GM23338 (cell line): ENCODE measurements at regions not wholly inside any gene's neighbourhood (a gene's known extent, or its start where the extent isn't known, plus 50 kb on each side); places are given as distances from the start of the nearest gene placed in this dataset.
A peak's percentile ranks its signal among the peaks of the same experiment; 100 is the strongest.

Experiments
- ATAC-seq: fragments of 200-7000 bp; cut with Tn5 transposase; 3 replicates; pipeline ENCODE4 v1.9.1; 2020
- DNase-seq: peaks from one replicate; pipeline ENCODE4 v3.0.0-alpha.2; 2015; ENCODE audit warnings: low spot score
- H2AFZ ChIP-seq: fragments of 200-600 bp; sonication (generic); 2 replicates; pipeline ENCODE4 v1.8.0; 2016; ENCODE audit warnings: antibody characterized with exemption, mild to moderate bottlenecking, moderate library complexity
- H3F3A ChIP-seq: fragments of 200-600 bp; sonication (generic); replicated peaks from 2 replicates; pipeline ENCODE4 v1.8.0; 2017; ENCODE audit warnings: antibody characterized with exemption, mixed run types, low read depth
- H3K27ac ChIP-seq: fragments of 200-600 bp; sonication (generic); 2 replicates; pipeline ENCODE4 v1.6.1; 2016; ENCODE audit warnings: low read depth
- H3K27me3 ChIP-seq: fragments of 200-600 bp; sonication (generic); 2 replicates; pipeline ENCODE4 v1.8.0; 2016; ENCODE audit warnings: mild to moderate bottlenecking, mixed run types, moderate library complexity; ENCODE audit not compliant: insufficient read depth
- H3K36me3 ChIP-seq: fragments of 200-600 bp; sonication (generic); 2 replicates; pipeline ENCODE4 v1.8.0; 2016; ENCODE audit warnings: mild to moderate bottlenecking; ENCODE audit not compliant: insufficient read depth
- H3K4me1 ChIP-seq: fragments of 200-600 bp; sonication (generic); 2 replicates; pipeline ENCODE4 v1.8.0; 2016; ENCODE audit warnings: mild to moderate bottlenecking, moderate library complexity; ENCODE audit not compliant: insufficient read depth
- H3K4me2 ChIP-seq: fragments of 200-600 bp; sonication (generic); 2 replicates; pipeline ENCODE4 v1.7.1; 2017; ENCODE audit warnings: mixed run types
- H3K4me3 ChIP-seq: fragments of 200-600 bp; sonication (generic); 2 replicates; pipeline ENCODE4 v1.6.1; 2016; ENCODE audit warnings: mixed run types
- H3K79me2 ChIP-seq: fragments of 200-600 bp; sonication (generic); replicated peaks from 2 replicates; pipeline ENCODE4 v1.8.0; 2017; ENCODE audit warnings: mild to moderate bottlenecking; ENCODE audit not compliant: insufficient read depth
- H3K9me2 ChIP-seq: fragments of 200-600 bp; sonication (generic); 2 replicates; pipeline ENCODE4 v1.8.0; 2017; ENCODE audit not compliant: insufficient read depth
- H4K20me1 ChIP-seq: fragments of 200-600 bp; sonication (generic); replicated peaks from 2 replicates; pipeline ENCODE4 v1.8.0; 2017; ENCODE audit warnings: mild to moderate bottlenecking; ENCODE audit not compliant: insufficient read depth
- H3K27ac Mint-ChIP-seq: 2 replicates; pipeline ENCODE4 v1.8.0; 2020; ENCODE audit warnings: inconsistent platforms, mild to moderate bottlenecking, moderate library complexity, mixed read lengths
- H3K27me3 Mint-ChIP-seq: 3 replicates; pipeline ENCODE4 v1.8.0; 2022; ENCODE audit warnings: low read depth, mild to moderate bottlenecking, moderate library complexity, mixed read lengths, inconsistent platforms; ENCODE audit not compliant: insufficient read depth, poor library complexity
- H3K36me3 Mint-ChIP-seq: 3 replicates; pipeline ENCODE4 v1.8.0; 2021; ENCODE audit warnings: low read depth, mild to moderate bottlenecking, inconsistent platforms, moderate library complexity, mixed read lengths
- H3K4me1 Mint-ChIP-seq: 3 replicates; pipeline ENCODE4 v1.8.0; 2020; ENCODE audit warnings: mild to moderate bottlenecking, inconsistent platforms, mixed read lengths
- H3K4me3 Mint-ChIP-seq: 3 replicates; pipeline ENCODE4 v1.8.0; 2021; ENCODE audit warnings: moderate library complexity, mild to moderate bottlenecking, inconsistent platforms, mixed read lengths
- H3K9me3 Mint-ChIP-seq: 3 replicates; pipeline ENCODE4 v1.8.0; 2020; ENCODE audit warnings: moderate library complexity, mild to moderate bottlenecking, inconsistent platforms, mixed read lengths
- CREB1 ChIP-seq: fragments of 250-450 bp; sonication (Bioruptor Pico); IDR thresholded peaks from 2 replicates; pipeline ENCODE4 v1.5.0; 2020; ENCODE audit warnings: low read depth, mild to moderate bottlenecking, moderate library complexity
- CTCF ChIP-seq, 2 experiments: fragments of 200-600 bp in 1 of 2; sonication (generic) in 1 of 2; conservative IDR thresholded peaks; 2 replicates each; pipeline versions ENCODE4 v1.5.1 to v1.6.1; 2016 to 2017; ENCODE audit warnings: antibody characterized with exemption in 2 of 2, low read depth in 2 of 2, mild to moderate bottlenecking in 2 of 2, moderate library complexity in 1 of 2
- ETS1 ChIP-seq: IDR thresholded peaks from 2 replicates; pipeline ENCODE4 v1.6.1; 2016; ENCODE audit warnings: antibody characterized with exemption
- EZH2 ChIP-seq: fragments of 200-600 bp; sonication (generic); IDR thresholded peaks from one replicate; pipeline ENCODE4 v1.8.0; 2017; ENCODE audit warnings: antibody characterized with exemption, mild to moderate bottlenecking, low read depth; ENCODE audit not compliant: unreplicated experiment
- EZH2phosphoT487 ChIP-seq: fragments of 200-600 bp; sonication (generic); IDR thresholded peaks from one replicate; pipeline ENCODE4 v1.8.1; 2018; ENCODE audit warnings: antibody characterized with exemption; ENCODE audit not compliant: unreplicated experiment
- JUNB ChIP-seq: IDR thresholded peaks from one replicate; pipeline ENCODE4 v1.6.1; 2016; ENCODE audit warnings: antibody characterized with exemption; ENCODE audit not compliant: unreplicated experiment
- NANOG ChIP-seq: IDR thresholded peaks from 2 replicates; pipeline ENCODE4 v1.6.1; 2016; ENCODE audit warnings: antibody characterized with exemption, borderline replicate concordance
- POLR2AphosphoS5 ChIP-seq: IDR thresholded peaks from 2 replicates; pipeline ENCODE4 v1.6.1; 2016; ENCODE audit warnings: antibody characterized with exemption, low read depth
- STAT1 ChIP-seq: IDR thresholded peaks from one replicate; pipeline ENCODE4 v1.6.1; 2016; ENCODE audit warnings: antibody characterized with exemption; ENCODE audit not compliant: unreplicated experiment
- ZNF114 ChIP-seq: fragments of 250-450 bp; sonication (Bioruptor Pico); IDR thresholded peaks from 2 replicates; pipeline ENCODE4 v1.5.0; 2020; ENCODE audit warnings: mild to moderate bottlenecking, moderate library complexity
- ZNF331 ChIP-seq: fragments of 250-450 bp; sonication (Bioruptor Pico); IDR thresholded peaks from 2 replicates; pipeline ENCODE4 v1.5.0; 2020; ENCODE audit warnings: low read depth, mild to moderate bottlenecking, moderate library complexity
- ZNF462 ChIP-seq: fragments of 250-450 bp; sonication (Bioruptor Pico); IDR thresholded peaks from 2 replicates; pipeline ENCODE4 v1.5.0; 2020; ENCODE audit warnings: mild to moderate bottlenecking, moderate library complexity

GRCh38 chrX:97860226-97860625 lies 976.5 kb downstream of the RPA4 start:
- H3K4me1 Mint-ChIP-seq: peaks cover 7% of the 10 kb centered on the region; the same call in 2 of the 3 replicates
- no peak overlapping the region for H2AFZ ChIP-seq
- no peak overlapping the region for H3K4me2 ChIP-seq

GRCh38 chrX:97863261-97863660 lies 979.6 kb downstream of the RPA4 start:
- no peaks in the 10 kb centered on the region for H3K27me3 ChIP-seq
- H3K27ac ChIP-seq: no peak overlapping the region
- ATAC-seq (no peak), DNase-seq (no peak)
- H3K4me3 Mint-ChIP-seq: no peak overlapping the region
- H3K36me3 Mint-ChIP-seq: no peaks in the 10 kb centered on the region
- no peak overlapping the region for H3K4me2 ChIP-seq
- no peaks in the 10 kb centered on the region for H3K79me2 ChIP-seq
- H2AFZ ChIP-seq: peak overlapping the region; percentile 52
- H3K27me3 Mint-ChIP-seq: no peaks in the 10 kb centered on the region
- no peak overlapping the region for H3K4me3 ChIP-seq
- H3K4me1 ChIP-seq: no peaks in the 10 kb centered on the region
- H3K27ac Mint-ChIP-seq: no peak overlapping the region
- H3K4me1 Mint-ChIP-seq: peaks cover 2% of the 10 kb centered on the region; the same call in 2 of the 3 replicates
- no peaks in the 10 kb centered on the region for H3K9me2 ChIP-seq
- no peaks in the 10 kb centered on the region for H3F3A ChIP-seq
- no peaks in the 10 kb centered on the region for H4K20me1 ChIP-seq
- H3K36me3 ChIP-seq: no peaks in the 10 kb centered on the region
- no peaks in the 10 kb centered on the region for H3K9me3 Mint-ChIP-seq
- TF ChIP-seq CTCF (conservative IDR thresholded peaks at IDR 0.05; ENCODE audit: low read depth in 2 of 2) (no peak), ZNF331 (CRISPR knock-in tag) (no peak), CREB1 (no peak), EZH2phosphoT487 (no peak), JUNB (no peak), STAT1 (no peak), ZNF114 (no peak), ETS1 (no peak), NANOG (no peak), EZH2 (no peak), POLR2AphosphoS5 (no peak), ZNF462 (no peak)

More at GRCh38 chrX:97860226-97860625, 976.5 kb downstream of the RPA4 start:
- no peaks in the 10 kb centered on the region for H3K27me3 ChIP-seq
- TF ChIP-seq NANOG: no peak
- no peak for TF ChIP-seq JUNB
- no peak for TF ChIP-seq ZNF114
- no peaks in the 10 kb centered on the region for H3K36me3 ChIP-seq
- no peaks in the 10 kb centered on the region for H3K9me2 ChIP-seq
- H3K36me3 Mint-ChIP-seq: no peaks in the 10 kb centered on the region
- H3K4me1 ChIP-seq: no peaks in the 10 kb centered on the region
- H3K27me3 Mint-ChIP-seq: no peaks in the 10 kb centered on the region
- no peak overlapping the region for H3K4me3 ChIP-seq
- no peak for DNase-seq
- no peaks in the 10 kb centered on the region for H4K20me1 ChIP-seq
- H3K9me3 Mint-ChIP-seq: no peaks in the 10 kb centered on the region
- H3K27ac ChIP-seq: no peak overlapping the region
- H3K79me2 ChIP-seq: no peaks in the 10 kb centered on the region
- no peaks in the 10 kb centered on the region for H3F3A ChIP-seq
- no peak for ATAC-seq
- no peak overlapping the region for H3K4me3 Mint-ChIP-seq
- no peak overlapping the region for H3K27ac Mint-ChIP-seq
